DMS114 treated with DMSO at 0.1 percent for 48 hours (cell line): ENCODE measurements at regions not wholly inside any gene's neighbourhood (a gene's known extent, or its start where the extent isn't known, plus 50 kb on each side); places are given as distances from the start of the nearest gene placed in this dataset.
"Not testable (repeated sequence)": the region's sequence is repeated elsewhere in the genome, so short reads cannot be mapped to it uniquely, and the experiment has no call there.

Source experiments
- DNase-seq: peaks from one replicate; lab custom pipeline; 2025; ENCODE audit not compliant: unreplicated experiment; lab: John Stamatoyannopoulos, UW

DNA sequence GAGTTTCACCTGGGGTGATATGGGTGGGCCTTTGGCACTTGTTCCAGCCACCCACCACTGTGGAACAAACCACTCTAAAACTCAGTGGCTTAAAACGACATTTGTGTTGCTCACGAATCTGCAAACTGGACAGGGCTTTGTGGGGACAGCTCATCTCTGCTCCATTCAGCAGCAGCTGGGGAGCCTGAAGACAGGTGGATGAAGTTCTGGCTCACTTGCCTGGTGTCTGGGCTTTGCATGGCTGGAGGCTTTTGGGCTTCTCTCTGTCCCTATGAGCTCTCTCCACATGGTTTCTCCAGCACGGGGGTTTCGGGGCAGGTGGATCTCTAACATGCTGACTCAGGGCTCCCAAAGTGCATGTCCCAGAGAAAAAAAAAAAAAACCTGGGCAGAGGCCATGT is 93.0 kb upstream of the GLI2 start:
- no peak for DNase-seq

DNA sequence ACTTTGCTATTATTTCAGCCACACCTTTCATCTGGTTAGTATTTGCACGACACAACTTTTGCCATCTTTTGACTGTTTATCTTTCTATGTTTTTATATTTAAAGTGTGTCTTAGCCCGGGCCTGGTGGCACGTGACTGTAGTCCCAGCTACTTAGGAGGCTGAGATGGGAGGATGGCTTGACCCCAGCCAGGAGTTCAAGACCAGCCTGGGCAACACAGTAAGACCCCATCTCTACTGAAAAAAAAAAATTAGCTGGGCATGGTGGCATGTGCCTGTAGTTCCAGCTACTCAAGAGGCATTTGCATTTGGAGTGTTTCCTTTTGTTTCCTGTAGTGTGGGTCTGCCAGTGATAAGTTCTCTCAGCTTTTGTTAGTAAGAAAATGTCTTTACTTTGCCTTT is 88.7 kb upstream of the GLI2 start:
- DNase-seq: no peak

DNA sequence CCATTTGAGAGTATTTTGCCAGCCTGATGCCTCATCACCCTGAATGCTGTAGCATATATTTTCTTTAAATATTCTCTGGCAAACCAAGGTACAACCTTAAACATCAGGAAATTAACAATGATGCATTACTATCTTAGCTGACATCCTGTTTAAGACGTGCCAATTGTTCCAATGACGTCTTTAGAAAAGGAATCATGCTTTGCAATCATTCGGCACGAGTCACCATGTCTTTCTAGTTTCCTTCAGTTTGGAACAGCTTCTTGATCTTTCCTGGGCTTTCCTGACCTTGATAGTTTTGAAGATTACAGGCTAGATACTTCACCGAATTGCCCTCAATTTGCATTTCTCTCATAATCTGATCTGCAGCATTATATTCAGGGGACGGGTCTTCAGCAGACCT is 88.2 kb upstream of the GLI2 start:
- no peak for DNase-seq

DNA sequence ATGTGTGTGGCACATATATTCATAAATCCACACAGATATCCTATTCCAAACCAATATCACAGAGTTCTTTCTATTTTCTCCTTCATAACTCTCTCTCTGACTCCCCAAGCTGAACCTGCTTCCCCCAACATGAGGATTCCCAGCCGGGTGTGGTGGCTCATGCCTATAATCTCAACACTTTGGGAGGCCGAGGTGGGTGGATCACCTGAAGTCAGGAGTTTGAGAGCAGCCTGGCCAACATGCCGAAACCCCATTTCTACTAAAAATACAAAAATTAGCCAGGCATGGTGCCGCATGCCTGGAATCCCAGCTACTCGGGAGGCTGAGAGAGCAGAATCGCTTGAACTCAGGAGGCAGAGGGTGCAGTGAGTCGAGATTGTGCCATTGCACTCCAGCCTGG is 86.3 kb upstream of the GLI2 start:
- not testable (repeated sequence) for DNase-seq

DNA sequence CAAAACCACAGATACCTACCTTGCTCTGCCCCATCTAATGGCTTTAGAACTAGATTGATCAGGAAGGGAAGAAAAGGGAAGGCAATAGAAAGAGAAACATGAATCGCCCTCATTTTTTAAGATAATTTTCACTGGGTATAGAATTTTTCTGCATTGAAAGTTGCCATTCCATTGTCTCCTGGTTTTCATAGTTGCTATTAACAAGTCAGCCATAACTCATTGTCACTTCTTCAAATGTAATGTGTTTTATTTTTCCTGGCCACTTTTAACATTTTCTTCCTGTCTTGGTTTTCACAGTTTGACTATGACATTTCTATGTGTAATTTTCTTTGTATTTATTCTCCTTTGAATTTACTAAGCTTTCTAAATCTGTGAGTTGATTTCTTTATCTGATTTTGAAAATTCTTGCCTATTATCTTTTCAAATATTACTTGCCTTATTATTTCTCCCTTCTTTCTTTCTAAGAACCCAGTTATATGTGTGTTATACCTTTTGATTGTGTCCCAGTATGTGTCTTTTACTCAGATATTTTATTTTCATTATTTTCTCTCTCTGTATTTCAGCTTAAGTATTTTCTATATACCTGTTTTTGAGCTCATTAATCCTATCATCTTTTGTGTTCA is 85.5 kb upstream of the GLI2 start:
- no peak for DNase-seq

DNA sequence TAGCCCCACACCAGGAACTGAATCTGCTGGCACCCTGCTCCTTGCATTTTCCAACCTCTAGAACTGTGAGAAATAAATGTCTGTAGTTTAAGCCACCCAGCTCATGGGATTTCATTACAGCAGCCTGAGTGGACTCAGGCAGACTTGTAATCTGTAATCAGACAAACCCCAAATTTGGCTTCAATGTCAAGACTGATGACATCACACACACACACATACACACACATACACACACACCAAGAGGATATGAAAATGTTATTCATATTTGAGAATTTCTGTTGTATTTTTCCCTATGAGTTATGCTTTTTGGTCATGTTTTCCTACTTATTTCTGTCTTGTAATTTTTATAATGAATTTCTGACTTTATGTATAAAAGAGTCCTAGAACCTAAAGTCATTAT is 83.8 kb upstream of the GLI2 start:
- no peak for DNase-seq

DNA sequence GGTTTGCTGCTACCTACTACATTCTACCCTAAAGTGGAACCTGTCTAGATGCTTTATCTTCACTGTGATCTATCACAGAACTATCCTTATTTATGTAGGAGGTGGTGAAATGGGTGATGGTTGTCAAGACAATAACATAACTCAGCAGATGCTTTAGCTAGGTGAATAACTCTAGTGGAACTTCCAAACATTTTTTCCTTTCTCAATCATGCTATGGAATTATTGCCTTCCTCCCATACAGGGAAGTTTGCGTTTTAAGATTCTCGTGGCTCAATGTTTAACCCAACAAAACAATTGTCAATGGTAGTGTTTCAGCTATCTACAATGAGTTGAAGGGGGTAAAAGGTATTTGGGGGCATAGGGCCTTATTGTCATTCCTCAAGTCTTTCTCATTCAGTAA is 82.6 kb upstream of the GLI2 start:
- DNase-seq: no peak

DNA sequence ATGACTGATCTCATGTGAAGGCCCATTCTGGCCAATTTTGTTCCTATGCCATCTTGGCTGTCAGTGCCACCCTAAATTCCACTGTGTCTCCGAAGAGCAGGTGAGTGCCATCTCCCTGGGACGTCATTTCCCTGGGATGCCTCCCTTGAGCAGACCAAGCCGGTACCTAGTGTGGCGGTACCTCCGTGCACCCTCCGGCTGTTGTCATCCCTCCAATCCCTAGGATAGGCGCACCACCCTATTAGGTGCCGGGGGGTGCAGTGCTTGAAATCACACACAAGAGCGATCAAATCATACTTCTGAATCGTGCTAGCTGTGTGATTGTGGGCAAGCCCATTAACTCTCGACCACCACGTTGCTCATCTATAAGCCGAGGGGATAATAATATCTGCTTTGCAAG is 81.8 kb upstream of the GLI2 start:
- no peak for DNase-seq

DNA sequence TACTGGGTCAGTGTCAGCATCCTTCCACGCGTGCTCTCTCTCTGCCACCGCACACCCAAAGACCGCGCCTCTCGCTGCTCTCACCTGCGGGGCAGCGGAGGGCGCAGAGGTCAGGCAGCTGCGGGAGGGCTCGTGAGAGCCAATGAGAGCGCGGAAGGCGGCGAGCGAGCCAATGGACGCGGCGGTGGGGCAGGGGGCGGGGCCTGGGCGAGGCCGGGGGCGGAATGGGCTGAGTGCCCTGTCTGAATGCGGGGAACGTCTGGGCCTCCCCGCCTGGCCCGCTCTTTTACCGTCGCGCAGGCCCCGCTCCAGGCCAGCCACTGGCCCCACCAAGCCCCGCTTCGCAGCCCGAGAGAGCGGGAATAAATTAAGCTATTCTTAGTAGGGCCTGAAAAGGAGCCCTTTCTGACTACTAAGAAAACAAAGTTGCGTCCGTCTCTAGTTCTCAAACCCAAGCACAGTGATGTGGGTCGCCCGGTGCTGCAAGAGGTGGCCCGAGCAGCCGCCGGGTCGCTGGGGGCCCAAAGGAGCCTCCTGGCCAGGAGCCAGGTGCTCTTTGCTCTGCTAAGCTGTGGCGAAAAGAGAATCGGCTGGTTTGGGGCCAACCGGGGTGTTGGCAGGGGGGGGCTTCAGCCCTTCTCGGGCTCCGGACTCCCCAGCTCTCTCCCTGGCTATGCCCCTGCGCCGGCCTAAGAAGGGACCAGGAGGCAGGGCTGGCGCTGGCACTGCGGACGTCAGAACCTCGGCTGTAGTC is 81.1 kb upstream of the GLI2 start:
- no peak for DNase-seq

DNA sequence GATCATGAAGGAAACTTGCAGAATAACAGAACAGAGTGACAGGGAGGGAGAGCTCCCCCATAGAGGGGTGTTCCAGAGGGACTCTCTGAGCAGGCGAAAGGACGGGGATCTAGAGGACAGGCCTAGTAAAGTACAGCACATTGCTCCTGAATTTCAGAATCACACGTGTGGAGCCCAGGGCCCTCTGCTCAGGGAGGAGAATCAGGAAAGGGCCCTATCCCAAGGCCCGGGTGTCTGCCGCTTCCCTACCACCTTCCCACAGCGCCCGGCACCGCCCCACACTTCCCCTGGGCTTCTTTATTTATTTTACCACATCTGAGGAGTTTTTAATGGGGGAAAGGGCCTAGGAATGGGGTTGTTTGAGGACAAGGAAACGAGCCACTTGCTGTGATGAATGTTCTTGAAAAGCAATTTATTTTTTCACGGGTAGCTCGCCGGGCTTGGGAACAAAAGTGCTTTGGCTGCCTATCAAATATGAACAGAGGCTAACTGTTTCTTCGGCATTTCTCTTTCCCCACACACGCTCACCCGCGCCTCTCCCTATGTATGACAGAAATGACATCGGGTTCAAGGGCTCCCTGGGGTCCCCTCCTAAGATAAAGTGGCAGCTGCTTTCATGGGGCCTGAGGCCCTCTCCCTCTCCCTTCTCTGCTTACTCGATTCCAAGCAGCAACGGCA is 79.3 kb upstream of the GLI2 start:
- DNase-seq: no peak

DNA sequence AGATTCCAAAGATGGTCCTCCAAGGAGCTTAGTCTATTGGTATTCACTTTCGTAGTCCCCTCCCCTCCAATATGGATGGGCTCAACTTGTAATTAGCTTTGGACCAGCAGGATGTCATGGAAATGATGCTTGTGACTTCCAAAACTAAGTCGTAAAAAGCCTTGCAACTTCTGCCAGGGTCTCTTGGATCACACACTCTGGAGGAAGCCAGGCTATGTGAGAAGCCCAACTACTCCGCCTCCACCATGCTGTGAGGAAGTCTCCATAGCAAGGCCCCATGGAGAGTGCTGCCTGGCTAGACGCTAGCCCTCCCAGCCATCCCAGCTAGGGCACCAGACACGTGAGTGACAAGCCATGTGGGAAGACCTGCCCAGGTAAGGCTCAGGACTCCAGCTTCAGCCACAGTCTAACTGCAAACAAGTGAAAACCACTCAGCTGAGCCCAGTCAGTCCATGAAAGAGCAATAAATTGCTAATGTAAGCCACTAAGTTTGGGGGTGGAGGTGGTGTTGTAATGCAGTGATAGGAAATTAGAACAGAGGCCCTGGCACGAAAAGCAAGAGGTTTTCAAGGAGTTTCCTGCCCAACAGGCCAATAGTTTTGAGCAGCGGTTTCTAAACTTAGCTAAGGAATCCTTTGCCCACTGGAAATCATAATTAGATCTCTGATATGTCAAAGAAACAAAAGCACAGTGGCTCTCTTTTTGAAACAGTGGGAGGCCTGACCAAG is 77.5 kb upstream of the GLI2 start:
- no peak for DNase-seq

DNA sequence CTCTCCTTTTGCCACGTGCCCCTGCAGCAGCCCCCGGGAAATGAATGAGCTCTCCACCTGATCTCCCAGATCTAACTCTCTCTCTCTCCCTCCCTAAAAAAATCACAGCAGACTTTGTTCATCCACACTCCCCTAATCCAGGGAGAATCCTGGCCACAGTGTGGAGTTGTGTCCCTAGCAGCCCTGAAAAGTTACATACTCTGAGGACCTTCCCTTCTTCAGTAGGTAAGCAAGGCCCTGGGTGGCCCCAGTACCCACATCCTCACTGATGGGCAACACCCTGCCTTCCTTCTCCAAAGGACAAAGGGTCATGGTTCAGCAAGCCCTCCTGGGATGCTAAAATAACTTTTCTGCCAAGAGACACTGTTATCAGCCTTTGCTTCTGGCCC is 76.9 kb upstream of the GLI2 start:
- no peak for DNase-seq

DNA sequence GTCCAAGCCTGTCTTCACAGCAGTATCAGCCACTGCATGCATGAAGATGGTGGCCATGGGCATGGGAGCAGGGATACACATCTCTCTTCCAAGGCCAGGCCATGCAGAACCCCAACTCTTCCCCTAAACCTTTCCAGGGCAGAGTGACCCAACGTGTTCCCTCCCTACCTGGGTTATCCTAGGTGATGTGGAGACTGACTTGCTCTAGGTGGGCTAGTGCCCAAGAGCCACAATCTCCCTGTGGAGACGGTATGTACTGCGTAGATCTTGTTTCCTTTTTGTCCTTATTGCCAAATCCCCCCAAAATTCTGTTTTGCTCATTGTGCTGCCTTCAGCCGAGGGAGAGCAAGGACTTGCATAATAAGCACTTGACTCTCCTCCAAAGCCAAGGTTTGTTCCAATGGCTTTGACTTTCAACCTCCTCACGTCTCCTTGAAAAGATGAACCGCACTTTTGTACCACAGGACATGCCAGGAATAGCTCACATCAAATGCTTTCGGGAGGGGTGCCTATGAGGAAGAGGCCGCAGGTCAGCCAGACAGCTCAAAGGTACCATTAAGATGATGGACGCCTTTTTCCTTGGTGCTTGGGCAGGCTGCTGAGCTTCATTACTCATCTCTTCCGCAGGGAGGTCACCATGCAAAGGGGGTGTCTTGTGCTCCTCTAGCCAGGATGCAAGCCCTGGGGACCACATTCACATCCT is 76.2 kb upstream of the GLI2 start:
- DNase-seq: no peak

DNA sequence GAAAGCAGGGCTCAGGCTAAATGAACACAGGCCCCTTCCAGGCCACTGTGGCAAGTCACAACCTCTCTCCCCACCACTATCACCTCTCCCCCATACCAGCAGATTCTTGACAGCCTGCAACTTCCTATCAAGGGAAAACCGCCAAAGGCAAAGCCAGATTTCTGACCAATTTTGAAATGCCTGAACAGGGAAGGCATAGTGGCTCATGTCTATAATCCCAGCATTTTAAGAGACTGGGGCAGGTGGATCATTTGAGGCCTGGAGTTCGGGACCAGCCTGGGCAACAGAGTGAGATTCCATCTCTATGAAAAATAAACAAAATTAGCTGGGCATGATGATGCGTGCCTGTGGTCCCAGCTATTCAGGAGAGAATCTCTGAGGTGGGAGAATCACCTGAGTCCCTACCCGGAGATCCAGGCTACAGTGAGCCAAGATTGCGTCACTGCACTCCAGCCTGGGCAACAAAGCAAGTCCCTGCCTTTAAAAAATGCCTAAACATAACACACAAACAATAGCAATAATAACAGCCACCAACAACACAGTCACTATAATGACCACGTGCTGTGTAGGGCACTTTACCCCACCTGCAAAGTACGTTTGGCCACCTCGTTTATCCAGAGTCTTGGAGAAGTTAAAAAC is 75.5 kb upstream of the GLI2 start:
- DNase-seq: no peak

DNA sequence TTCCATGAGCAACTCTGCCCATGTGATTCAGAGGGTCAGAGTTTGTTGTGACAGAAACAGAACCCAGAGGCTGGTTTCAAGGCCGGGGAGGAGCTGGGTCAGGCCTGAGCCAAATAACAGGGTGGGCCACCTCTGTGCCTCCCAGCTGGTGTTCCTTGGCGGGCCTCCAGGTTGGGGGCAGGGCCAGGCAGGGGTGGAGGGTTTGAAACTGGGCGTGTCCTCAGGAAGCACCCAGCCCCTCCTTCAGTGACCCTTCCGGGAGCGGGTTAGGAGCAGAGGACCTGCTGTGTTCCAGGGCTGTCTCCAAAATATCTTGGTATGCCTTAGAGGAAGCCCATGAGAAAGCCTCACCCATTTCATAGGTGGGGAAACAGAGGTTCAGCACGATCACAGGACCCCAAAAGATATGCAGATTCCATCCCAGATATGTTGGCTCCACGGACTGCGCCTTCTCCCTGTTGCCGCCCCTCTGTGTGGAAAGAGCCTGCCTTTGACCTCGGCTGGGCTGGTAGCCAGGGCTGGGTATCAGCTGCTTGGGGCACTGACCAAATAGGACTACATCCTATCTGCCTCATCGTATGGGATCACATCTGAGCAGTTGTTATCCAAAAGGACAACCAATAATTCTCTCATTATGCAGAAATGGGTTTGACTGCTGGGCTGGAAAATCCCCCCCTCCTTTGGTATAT is 74.8 kb upstream of the GLI2 start:
- DNase-seq: no peak

DNA sequence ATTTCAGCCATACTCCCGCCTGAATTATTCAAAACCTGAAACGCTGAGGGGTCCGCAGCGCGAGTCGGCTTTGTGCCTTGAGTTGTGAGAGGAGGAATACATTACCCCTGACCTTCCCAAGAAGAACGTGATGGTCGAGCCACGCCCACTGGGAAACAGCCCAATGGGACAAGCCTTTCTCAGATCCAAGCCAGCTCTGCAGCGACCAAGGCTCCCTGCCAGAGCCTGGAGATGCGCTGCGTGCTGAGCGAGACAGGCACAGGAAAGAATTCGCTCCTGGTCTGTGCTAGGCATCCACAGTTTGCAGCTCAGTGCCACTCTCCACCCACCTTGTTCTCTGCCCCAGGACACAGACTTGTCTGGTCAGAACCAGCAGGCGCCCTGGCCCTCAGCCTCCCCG is 74.1 kb upstream of the GLI2 start:
- DNase-seq: no peak

DNA sequence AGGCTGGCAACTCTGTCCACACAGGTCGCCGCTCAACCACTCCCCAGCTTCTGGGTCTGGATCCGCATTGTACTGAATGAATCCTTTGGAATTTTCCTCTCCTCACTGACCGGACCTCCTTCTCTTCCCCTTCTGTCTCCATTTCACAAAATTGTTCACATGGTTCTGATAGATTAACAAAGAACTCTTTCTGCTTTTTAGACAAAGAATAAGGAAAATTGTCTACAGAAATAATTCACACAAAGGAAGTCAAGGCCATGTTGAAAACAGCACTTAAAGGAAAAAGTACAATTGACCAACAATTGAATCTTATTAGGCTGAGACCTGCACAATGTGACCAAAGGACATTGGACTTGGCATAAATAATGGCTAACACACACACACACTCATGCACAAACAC is 73.6 kb upstream of the GLI2 start:
- DNase-seq: no peak

DNA sequence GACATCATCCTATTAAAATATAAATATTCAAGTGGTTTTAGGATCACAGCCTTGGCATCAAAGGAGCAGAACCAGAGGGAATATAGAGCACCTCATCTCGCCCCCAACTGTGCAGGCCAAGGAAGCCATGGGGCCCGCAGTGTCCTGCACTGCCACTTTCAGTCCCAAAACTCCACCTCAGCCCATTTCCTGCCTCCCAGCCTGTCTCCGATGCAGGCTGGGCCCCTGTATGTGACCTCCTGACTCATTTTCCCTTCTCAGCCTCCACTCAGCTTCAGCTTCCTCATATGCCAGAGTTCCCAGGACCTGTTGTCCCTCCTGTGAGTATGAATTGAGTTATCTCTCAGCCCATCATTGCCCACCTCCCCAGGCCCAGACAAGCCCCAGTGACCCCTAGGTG is 72.9 kb upstream of the GLI2 start:
- DNase-seq: no peak

DNA sequence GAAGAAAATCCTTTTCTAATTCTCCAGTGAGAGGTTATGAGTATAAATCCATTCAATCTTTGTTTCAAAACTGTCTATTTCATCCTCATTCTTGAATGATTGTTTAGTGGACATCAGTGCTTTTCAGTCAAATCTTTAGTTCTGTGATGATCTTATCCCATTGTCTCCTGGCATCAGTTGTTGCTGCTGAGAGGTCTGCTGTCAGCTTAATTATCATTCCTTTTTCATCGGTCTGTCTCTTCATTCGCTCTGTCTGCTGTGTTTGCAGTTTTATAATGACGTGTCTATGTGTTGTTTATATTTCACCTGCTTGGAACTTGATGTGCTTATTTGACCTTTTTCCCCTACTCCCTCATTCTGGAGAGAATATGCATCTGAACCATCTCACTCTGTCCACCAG is 69.2 kb upstream of the GLI2 start:
- no peak for DNase-seq

DNA sequence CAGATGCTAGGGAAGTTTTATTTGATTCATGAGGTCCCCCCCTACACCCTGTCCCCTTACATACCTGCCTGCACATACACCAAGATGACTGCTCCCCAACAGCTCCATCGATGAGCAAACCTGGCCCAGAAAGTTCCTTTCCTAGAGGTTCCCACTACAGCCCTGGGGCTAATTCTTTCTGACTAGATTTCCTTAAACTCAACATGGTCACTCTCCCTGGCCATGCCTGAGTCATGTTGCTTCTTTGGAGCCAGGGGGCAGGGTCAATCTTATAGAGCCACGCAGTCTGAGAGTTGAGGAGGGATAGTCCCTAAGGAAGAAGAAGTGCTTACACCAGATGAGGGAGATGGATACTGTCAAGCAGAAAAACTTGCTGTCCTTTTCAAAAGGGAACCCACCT is 67.7 kb upstream of the GLI2 start:
- no peak for DNase-seq
